ENCODE measurements at regions not wholly inside any gene's neighbourhood (a gene's known extent, or its start where the extent isn't known, plus 50 kb on each side); places are given as distances from the start of the nearest gene placed in this dataset.

DNA sequence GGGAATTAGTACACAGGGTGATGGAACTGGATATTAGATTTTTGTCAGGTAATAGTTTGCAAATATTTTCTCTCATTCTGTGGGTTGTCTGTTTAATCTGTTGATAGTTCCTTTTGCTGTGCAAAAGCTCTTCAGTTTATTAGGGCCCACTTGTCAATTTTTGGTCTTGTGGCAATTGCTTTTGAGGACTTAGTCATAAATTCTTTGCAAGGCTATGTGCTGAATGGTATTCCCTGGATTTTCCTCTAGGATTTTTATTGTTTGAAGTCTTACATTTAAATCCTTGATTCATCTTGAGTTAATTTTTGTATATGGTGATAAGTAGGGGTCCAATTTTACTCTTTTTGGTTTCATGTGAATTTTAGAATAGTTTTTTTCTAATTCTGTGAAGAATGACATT, 111.3 kb downstream of the ARRDC4 start:
- TF ChIP-seq, protein P1, sequence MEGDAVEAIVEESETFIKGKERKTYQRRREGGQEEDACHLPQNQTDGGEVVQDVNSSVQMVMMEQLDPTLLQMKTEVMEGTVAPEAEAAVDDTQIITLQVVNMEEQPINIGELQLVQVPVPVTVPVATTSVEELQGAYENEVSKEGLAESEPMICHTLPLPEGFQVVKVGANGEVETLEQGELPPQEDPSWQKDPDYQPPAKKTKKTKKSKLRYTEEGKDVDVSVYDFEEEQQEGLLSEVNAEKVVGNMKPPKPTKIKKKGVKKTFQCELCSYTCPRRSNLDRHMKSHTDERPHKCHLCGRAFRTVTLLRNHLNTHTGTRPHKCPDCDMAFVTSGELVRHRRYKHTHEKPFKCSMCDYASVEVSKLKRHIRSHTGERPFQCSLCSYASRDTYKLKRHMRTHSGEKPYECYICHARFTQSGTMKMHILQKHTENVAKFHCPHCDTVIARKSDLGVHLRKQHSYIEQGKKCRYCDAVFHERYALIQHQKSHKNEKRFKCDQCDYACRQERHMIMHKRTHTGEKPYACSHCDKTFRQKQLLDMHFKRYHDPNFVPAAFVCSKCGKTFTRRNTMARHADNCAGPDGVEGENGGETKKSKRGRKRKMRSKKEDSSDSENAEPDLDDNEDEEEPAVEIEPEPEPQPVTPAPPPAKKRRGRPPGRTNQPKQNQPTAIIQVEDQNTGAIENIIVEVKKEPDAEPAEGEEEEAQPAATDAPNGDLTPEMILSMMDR (IDR thresholded peaks at IDR 0.05; ENCODE audit: low read depth, low read length) = no peak
- TF ChIP-seq EZH2phosphoT487 (IDR thresholded peaks at IDR 0.05; ENCODE audit: low read depth) = no peak

Data from OCI-LY3 (cell line).